HEK293T (cell line): ENCODE measurements at regions not wholly inside any gene's neighbourhood (a gene's known extent, or its start where the extent isn't known, plus 50 kb on each side); places are given as distances from the start of the nearest gene placed in this dataset.

Experiments
- CTCF ChIA-PET: fragments of 350-600 bp; formaldehyde crosslinking; extraction: SDS; loops from one replicate; lab custom pipeline; 2021; ENCODE audit warnings: antibody characterized with exemption, inconsistent platforms; lab: Yijun Ruan, JAX
- POLR2A ChIA-PET: fragments of 350-600 bp; formaldehyde crosslinking; extraction: SDS; loops from one replicate; lab custom pipeline; 2020; ENCODE audit warnings: antibody characterized with exemption, inconsistent platforms; lab: Yijun Ruan, JAX
- DNase-seq: peaks from one replicate; pipeline ENCODE4 v3.0.0; 2012; ENCODE audit warnings: mixed read lengths; ENCODE audit errors: extremely low spot score
- ARNT ChIP-seq: fragments of 450-650 bp; IDR thresholded peaks from 2 replicates; pipeline ENCODE4 v1.6.1; 2017; ENCODE audit warnings: mild to moderate bottlenecking
- BHLHE40 ChIP-seq: fragments of 450-650 bp; IDR thresholded peaks from 2 replicates; pipeline ENCODE4 v1.6.1; 2016; ENCODE audit warnings: mild to moderate bottlenecking, moderate library complexity, borderline replicate concordance
- CTBP1 ChIP-seq: fragments of 450-650 bp; IDR thresholded peaks from 2 replicates; pipeline ENCODE4 v1.6.1; 2016; ENCODE audit warnings: borderline replicate concordance
- ELF4 ChIP-seq: fragments of 450-650 bp; IDR thresholded peaks from 2 replicates; pipeline ENCODE4 v1.6.1; 2017; ENCODE audit warnings: antibody characterized with exemption
- FOXA1 ChIP-seq: fragments of 450-650 bp; IDR thresholded peaks from 2 replicates; pipeline ENCODE4 v1.6.1; 2016; ENCODE audit warnings: mild to moderate bottlenecking
- FOXK2 ChIP-seq: fragments of 450-650 bp; IDR thresholded peaks from 2 replicates; pipeline ENCODE4 v1.6.1; 2016; ENCODE audit warnings: mild to moderate bottlenecking
- FOXM1 ChIP-seq: fragments of 450-650 bp; IDR thresholded peaks from 2 replicates; pipeline ENCODE4 v1.6.1; 2017; ENCODE audit warnings: mild to moderate bottlenecking, borderline replicate concordance
- HDGF ChIP-seq: fragments of 450-650 bp; IDR thresholded peaks from 2 replicates; pipeline ENCODE4 v1.6.1; 2017; ENCODE audit warnings: antibody characterized with exemption, borderline replicate concordance
- L3MBTL2 ChIP-seq: fragments of 450-650 bp; conservative IDR thresholded peaks from 2 replicates; pipeline ENCODE4 v1.6.1; 2016; ENCODE audit warnings: mild to moderate bottlenecking
- LEF1 ChIP-seq: fragments of 450-650 bp; IDR thresholded peaks from 2 replicates; pipeline ENCODE4 v1.6.1; 2017; ENCODE audit warnings: mild to moderate bottlenecking, borderline replicate concordance
- NFRKB ChIP-seq: fragments of 450-650 bp; IDR thresholded peaks from 2 replicates; pipeline ENCODE4 v1.6.1; 2016; ENCODE audit warnings: mild to moderate bottlenecking, moderate library complexity
- PKNOX1 ChIP-seq: fragments of 450-650 bp; IDR thresholded peaks from 2 replicates; pipeline ENCODE4 v1.6.1; 2016
- SP1 ChIP-seq: fragments of 450-650 bp; IDR thresholded peaks from 2 replicates; pipeline ENCODE4 v1.6.1; 2017
- SUZ12 ChIP-seq: fragments of 450-650 bp; IDR thresholded peaks from 2 replicates; pipeline ENCODE4 v1.6.1; 2016; ENCODE audit warnings: mild to moderate bottlenecking
- TARDBP ChIP-seq: fragments of 450-650 bp; IDR thresholded peaks from 2 replicates; pipeline ENCODE4 v1.6.1; 2016
- ZNF384 ChIP-seq: fragments of 450-650 bp; IDR thresholded peaks from 2 replicates; pipeline ENCODE4 v1.6.1; 2016

- TF ChIP-seq ELF4 (no peak), LEF1 (no peak), SUZ12 (no peak), FOXA1 (no peak), FOXK2 (no peak), CTBP1 (no peak), ZNF384 (no peak), L3MBTL2 (no peak), HDGF (no peak), PKNOX1 (no peak), ARNT (no peak), SP1 (no peak), NFRKB (no peak), FOXM1 (no peak), BHLHE40 (no peak), TARDBP (no peak)
- ChIA-PET CTCF (no interaction called here), POLR2A (no interaction called here)
- no peak for DNase-seq
Measured at GRCh38 chr5:124310453-124310852, 436.0 kb downstream of the ZNF608 start.

GRCh38 chr5:124309241-124309980 lies 437.0 kb downstream of the ZNF608 start:
- peak; percentile 18 for DNase-seq
- TF ChIP-seq LEF1, result no peak
- no peak for TF ChIP-seq ELF4
- no peak for TF ChIP-seq SUZ12
- TF ChIP-seq ARNT, result no peak
- TF ChIP-seq SP1, result no peak
- no peak for TF ChIP-seq ZNF384
- TF ChIP-seq HDGF, result no peak
- no peak for TF ChIP-seq BHLHE40
- no peak for TF ChIP-seq CTBP1
- no peak for TF ChIP-seq NFRKB
- no peak for TF ChIP-seq FOXA1
- no peak for TF ChIP-seq FOXM1
- TF ChIP-seq PKNOX1, result 0 out of 2 replicates have a peak, but pooled peaks have one; percentile 3
- 0 out of 2 replicates have a peak, but pooled peaks have one; percentile 31 for TF ChIP-seq L3MBTL2
- ChIA-PET CTCF (no interaction called here), POLR2A (no interaction called here)

GRCh38 chr5:124303366-124303765 lies 443.1 kb downstream of the ZNF608 start:
- no peak for DNase-seq
- ChIA-PET POLR2A (no interaction called here), CTCF (no interaction called here)
- TF ChIP-seq FOXM1 (no peak), TARDBP (no peak), HDGF (no peak), SUZ12 (no peak), NFRKB (no peak), ELF4 (no peak), L3MBTL2 (no peak), FOXK2 (no peak), PKNOX1 (no peak), CTBP1 (no peak), ARNT (no peak), ZNF384 (no peak), BHLHE40 (no peak), FOXA1 (no peak)

- TF ChIP-seq PKNOX1, result no peak
- no peak for TF ChIP-seq HDGF
- TF ChIP-seq CTBP1, result no peak
- no peak for TF ChIP-seq LEF1
- TF ChIP-seq ZNF384, result no peak
- TF ChIP-seq FOXM1, result no peak
- CTCF ChIA-PET, result interaction anchor here (0.5 kb wide), 1 partner anchor 207 kb away, joined by 3 read pairs; no protein-coding TSS in a partner anchor
- DNase-seq, result no peak
- POLR2A ChIA-PET, result no interaction called here
Measured at GRCh38 chr5:124302533-124302932, 443.9 kb downstream of the ZNF608 start.

- POLR2A ChIA-PET, result no interaction called here
- no peak for DNase-seq
- CTCF ChIA-PET, result interaction anchor here (0.5 kb wide), 1 partner anchor 208 kb away, joined by 3 read pairs; no protein-coding TSS in a partner anchor
Measured at GRCh38 chr5:124301850-124302249, 444.6 kb downstream of the ZNF608 start.

More at GRCh38 chr5:124301850-124302249, 444.6 kb downstream of the ZNF608 start:
- TF ChIP-seq FOXK2 (no peak), LEF1 (no peak), ARNT (no peak), SUZ12 (no peak)
